OCI-LY1 (cell line): ENCODE measurements at regions not wholly inside any gene's neighbourhood (a gene's known extent, or its start where the extent isn't known, plus 50 kb on each side); places are given as distances from the start of the nearest gene placed in this dataset.

ENCODE experiments used
- H2AFZ ChIP-seq: fragments of 200-600 bp; sonication (generic), shearing (Covaris generic); 2 replicates; pipeline ENCODE4 v1.6.0; 2014; ENCODE audit warnings: antibody characterized with exemption, mild to moderate bottlenecking, low read length
- H3F3A ChIP-seq: fragments of 200-600 bp; sonication (generic), shearing (Covaris generic); 2 replicates; pipeline ENCODE4 v1.6.0; 2014; ENCODE audit warnings: mild to moderate bottlenecking, antibody characterized with exemption, low read length, moderate library complexity; ENCODE audit not compliant: insufficient read depth
- H3K27ac ChIP-seq: fragments of 200-600 bp; sonication (generic); 2 replicates; pipeline ENCODE4 v1.5.1; 2014; ENCODE audit warnings: low read length, mixed run types, mild to moderate bottlenecking, low read depth; ENCODE audit not compliant: poor library complexity, severe bottlenecking
- H3K27me3 ChIP-seq: fragments of 200-600 bp; sonication (generic); 2 replicates; pipeline ENCODE4 v1.6.0; 2014; ENCODE audit warnings: antibody characterized with exemption, mild to moderate bottlenecking, low read length, moderate library complexity; ENCODE audit not compliant: insufficient read depth
- H3K36me3 ChIP-seq: fragments of 200-600 bp; sonication (generic); 2 replicates; pipeline ENCODE4 v1.6.1; 2014; ENCODE audit warnings: mild to moderate bottlenecking, antibody characterized with exemption, low read length, moderate library complexity, mixed read lengths; ENCODE audit not compliant: insufficient read depth
- H3K4me1 ChIP-seq: fragments of 200-600 bp; sonication (generic); 2 replicates; pipeline ENCODE4 v1.5.1; 2014; ENCODE audit warnings: mild to moderate bottlenecking, low read length, moderate library complexity; ENCODE audit not compliant: insufficient read depth, severe bottlenecking
- H3K4me2 ChIP-seq: fragments of 200-600 bp; sonication (generic), shearing (Covaris generic); 2 replicates; pipeline ENCODE4 v1.6.1; 2014; ENCODE audit warnings: low read length
- H3K4me3 ChIP-seq: fragments of 200-600 bp; sonication (generic); 2 replicates; pipeline ENCODE4 v1.5.1; 2014; ENCODE audit warnings: low read length, low read depth, mild to moderate bottlenecking, mixed read lengths; ENCODE audit not compliant: poor library complexity, severe bottlenecking
- H3K79me2 ChIP-seq: fragments of 200-600 bp; shearing (Covaris generic); 2 replicates; pipeline ENCODE4 v1.6.1; 2016; ENCODE audit warnings: mixed run types, low read length, mixed read lengths; ENCODE audit not compliant: insufficient read depth
- H3K9ac ChIP-seq: fragments of 200-600 bp; sonication (generic), shearing (Covaris generic); 2 replicates; pipeline ENCODE4 v1.6.1; 2014; ENCODE audit warnings: mild to moderate bottlenecking, low read length, mixed read lengths
- H3K9me2 ChIP-seq: fragments of 200-600 bp; sonication (generic), shearing (Covaris generic); 2 replicates; pipeline ENCODE4 v1.6.1; 2014; ENCODE audit warnings: low read depth, mild to moderate bottlenecking, low read length, mixed read lengths
- H3K9me3 ChIP-seq: fragments of 200-600 bp; shearing (Covaris generic); 2 replicates; pipeline ENCODE4 v1.6.1; 2014; ENCODE audit warnings: low read length, mixed read lengths
- H4K20me1 ChIP-seq: fragments of 200-600 bp; sonication (generic), shearing (Covaris generic); 2 replicates; pipeline ENCODE4 v1.6.0; 2016; ENCODE audit warnings: mild to moderate bottlenecking, low read length; ENCODE audit not compliant: insufficient read depth
- EZH2 ChIP-seq: fragments of 200-600 bp; sonication (generic), shearing (Covaris generic); IDR thresholded peaks from 2 replicates; pipeline ENCODE4 v1.8.0; 2017; ENCODE audit warnings: borderline replicate concordance, mixed run types, mild to moderate bottlenecking, antibody characterized with exemption, low read length, moderate library complexity, mixed read lengths
- TF ChIP-seq, protein P1 (sequence below): fragments of 200-600 bp; sonication (generic), shearing (Covaris generic); IDR thresholded peaks from 2 replicates; pipeline ENCODE4 v1.5.1; 2017; ENCODE audit warnings: mild to moderate bottlenecking, antibody characterized with exemption, low read length, moderate library complexity, mixed read lengths

DNA sequence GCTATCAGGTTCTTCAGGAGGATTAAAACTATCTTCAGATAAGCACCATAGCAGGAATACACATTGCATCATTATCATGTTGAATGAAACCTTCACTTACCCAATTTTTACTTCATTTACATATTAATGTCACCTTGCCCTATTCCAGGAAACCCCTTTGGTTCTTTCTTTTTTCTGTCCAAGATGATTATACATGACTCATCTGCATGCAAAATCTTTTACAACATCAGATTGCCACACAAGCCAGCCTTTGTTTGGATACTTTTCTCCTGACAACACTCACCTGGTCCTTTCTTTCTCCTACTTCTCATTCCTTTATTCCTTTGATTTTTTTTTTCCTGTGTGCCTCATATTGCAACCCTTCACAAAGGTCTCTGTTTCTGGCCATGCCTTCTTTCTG, 200.5 kb upstream of the POU3F2 start:
- H3F3A ChIP-seq, result no peaks in the 10 kb centered on the region
- no peaks in the 10 kb centered on the region for H3K4me1 ChIP-seq
- H3K4me2 ChIP-seq, result no peak overlapping the region
- no peaks in the 10 kb centered on the region for H3K9me2 ChIP-seq
- H3K36me3 ChIP-seq, result no peaks in the 10 kb centered on the region
- no peaks in the 10 kb centered on the region for H3K9me3 ChIP-seq
- no peaks in the 10 kb centered on the region for H4K20me1 ChIP-seq
- H3K79me2 ChIP-seq, result no peaks in the 10 kb centered on the region
- no peak overlapping the region for H3K4me3 ChIP-seq
- no peak overlapping the region for H3K27ac ChIP-seq
- no peak overlapping the region for H2AFZ ChIP-seq
- no peak overlapping the region for H3K9ac ChIP-seq
- TF ChIP-seq, protein P1, sequence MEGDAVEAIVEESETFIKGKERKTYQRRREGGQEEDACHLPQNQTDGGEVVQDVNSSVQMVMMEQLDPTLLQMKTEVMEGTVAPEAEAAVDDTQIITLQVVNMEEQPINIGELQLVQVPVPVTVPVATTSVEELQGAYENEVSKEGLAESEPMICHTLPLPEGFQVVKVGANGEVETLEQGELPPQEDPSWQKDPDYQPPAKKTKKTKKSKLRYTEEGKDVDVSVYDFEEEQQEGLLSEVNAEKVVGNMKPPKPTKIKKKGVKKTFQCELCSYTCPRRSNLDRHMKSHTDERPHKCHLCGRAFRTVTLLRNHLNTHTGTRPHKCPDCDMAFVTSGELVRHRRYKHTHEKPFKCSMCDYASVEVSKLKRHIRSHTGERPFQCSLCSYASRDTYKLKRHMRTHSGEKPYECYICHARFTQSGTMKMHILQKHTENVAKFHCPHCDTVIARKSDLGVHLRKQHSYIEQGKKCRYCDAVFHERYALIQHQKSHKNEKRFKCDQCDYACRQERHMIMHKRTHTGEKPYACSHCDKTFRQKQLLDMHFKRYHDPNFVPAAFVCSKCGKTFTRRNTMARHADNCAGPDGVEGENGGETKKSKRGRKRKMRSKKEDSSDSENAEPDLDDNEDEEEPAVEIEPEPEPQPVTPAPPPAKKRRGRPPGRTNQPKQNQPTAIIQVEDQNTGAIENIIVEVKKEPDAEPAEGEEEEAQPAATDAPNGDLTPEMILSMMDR, result no peak
- TF ChIP-seq EZH2, result no peak
- H3K27me3 ChIP-seq, result no peaks in the 10 kb centered on the region

DNA sequence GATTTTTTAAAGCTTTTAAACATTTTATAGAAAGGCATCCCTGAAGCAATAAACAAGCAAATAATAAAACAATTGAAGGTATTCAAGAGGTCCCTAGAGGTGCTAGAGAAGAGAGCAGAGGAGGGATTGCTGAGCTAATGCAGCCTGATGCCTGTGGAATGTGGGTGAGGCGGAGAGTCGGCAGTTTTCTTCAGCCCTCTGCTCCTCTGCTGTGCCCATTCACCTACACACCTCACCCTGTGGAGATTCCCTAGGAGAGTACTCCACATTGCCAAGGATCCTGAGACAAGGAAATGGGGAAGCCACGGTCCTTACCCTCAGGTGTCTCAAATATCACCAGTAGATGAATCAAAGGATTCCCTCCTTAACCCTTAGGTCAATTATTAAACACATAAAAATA, 199.8 kb upstream of the POU3F2 start:
- no peaks in the 10 kb centered on the region for H3K36me3 ChIP-seq
- H3K4me1 ChIP-seq, result no peaks in the 10 kb centered on the region
- H3K9ac ChIP-seq, result no peak overlapping the region

DNA sequence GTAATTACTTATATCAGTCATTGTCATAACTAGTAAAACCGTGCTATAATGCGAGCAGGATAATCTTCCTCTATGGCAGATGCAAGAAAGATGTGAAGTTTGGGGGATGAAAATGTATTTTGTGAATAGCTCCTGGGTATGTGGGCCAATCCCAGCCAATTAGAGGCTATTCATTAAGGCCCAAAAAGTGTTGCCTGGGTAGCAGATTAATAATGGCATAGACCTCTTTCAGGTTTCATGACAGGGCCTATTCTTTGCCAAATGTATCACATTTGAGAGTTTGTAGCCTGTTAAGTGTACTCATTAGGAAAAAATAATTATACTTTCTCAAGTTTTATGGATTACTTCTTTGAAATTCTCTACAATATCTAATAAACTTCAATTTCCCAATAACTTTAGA, 199.2 kb upstream of the POU3F2 start:
- no peaks in the 10 kb centered on the region for H3K27me3 ChIP-seq
- H3F3A ChIP-seq, result no peaks in the 10 kb centered on the region
- no peak for TF ChIP-seq EZH2
- TF ChIP-seq, protein P1, result no peak
- no peaks in the 10 kb centered on the region for H3K9me2 ChIP-seq
- H4K20me1 ChIP-seq, result no peaks in the 10 kb centered on the region
- no peaks in the 10 kb centered on the region for H3K9me3 ChIP-seq
- no peaks in the 10 kb centered on the region for H3K79me2 ChIP-seq
- H2AFZ ChIP-seq, result no peak overlapping the region
- no peaks in the 10 kb centered on the region for H3K4me1 ChIP-seq
- no peak overlapping the region for H3K4me3 ChIP-seq
- no peak overlapping the region for H3K4me2 ChIP-seq
- H3K36me3 ChIP-seq, result no peaks in the 10 kb centered on the region
- H3K9ac ChIP-seq, result no peak overlapping the region
- H3K27ac ChIP-seq, result no peak overlapping the region

More for the DNA sequence above, 199.8 kb upstream of the POU3F2 start:
- Histone ChIP-seq H3K79me2 (no peaks in the 10 kb centered on the region), H3K9me3 (no peaks in the 10 kb centered on the region), H3F3A (no peaks in the 10 kb centered on the region), H3K27me3 (no peaks in the 10 kb centered on the region), H3K27ac (no peak overlapping the region), H3K4me3 (no peak overlapping the region), H3K9me2 (no peaks in the 10 kb centered on the region), H3K4me2 (no peak overlapping the region), H4K20me1 (no peaks in the 10 kb centered on the region), H2AFZ (no peak overlapping the region)
- TF ChIP-seq, protein P1, result no peak
- TF ChIP-seq EZH2, result no peak
